Epithelial cell of proximal tubule (primary cell): ENCODE measurements at regions not wholly inside any gene's neighbourhood (a gene's known extent, or its start where the extent isn't known, plus 50 kb on each side); places are given as distances from the start of the nearest gene placed in this dataset.
"Not testable (repeated sequence)": the region's sequence is repeated elsewhere in the genome, so short reads cannot be mapped to it uniquely, and the experiment has no call there.

Source experiments
- DNase-seq: peaks from one replicate; pipeline ENCODE4 v3.0.0-alpha.2; 2011; ENCODE audit warnings: low read depth
- H3K4me3 ChIP-seq: 2 replicates; pipeline ENCODE4 v1.5.1; 2011; ENCODE audit warnings: low read depth, mild to moderate bottlenecking, low read length
- CTCF ChIP-seq: conservative IDR thresholded peaks from 2 replicates; pipeline ENCODE4 v1.5.1; 2012; ENCODE audit warnings: low read depth, mild to moderate bottlenecking, low read length

DNA sequence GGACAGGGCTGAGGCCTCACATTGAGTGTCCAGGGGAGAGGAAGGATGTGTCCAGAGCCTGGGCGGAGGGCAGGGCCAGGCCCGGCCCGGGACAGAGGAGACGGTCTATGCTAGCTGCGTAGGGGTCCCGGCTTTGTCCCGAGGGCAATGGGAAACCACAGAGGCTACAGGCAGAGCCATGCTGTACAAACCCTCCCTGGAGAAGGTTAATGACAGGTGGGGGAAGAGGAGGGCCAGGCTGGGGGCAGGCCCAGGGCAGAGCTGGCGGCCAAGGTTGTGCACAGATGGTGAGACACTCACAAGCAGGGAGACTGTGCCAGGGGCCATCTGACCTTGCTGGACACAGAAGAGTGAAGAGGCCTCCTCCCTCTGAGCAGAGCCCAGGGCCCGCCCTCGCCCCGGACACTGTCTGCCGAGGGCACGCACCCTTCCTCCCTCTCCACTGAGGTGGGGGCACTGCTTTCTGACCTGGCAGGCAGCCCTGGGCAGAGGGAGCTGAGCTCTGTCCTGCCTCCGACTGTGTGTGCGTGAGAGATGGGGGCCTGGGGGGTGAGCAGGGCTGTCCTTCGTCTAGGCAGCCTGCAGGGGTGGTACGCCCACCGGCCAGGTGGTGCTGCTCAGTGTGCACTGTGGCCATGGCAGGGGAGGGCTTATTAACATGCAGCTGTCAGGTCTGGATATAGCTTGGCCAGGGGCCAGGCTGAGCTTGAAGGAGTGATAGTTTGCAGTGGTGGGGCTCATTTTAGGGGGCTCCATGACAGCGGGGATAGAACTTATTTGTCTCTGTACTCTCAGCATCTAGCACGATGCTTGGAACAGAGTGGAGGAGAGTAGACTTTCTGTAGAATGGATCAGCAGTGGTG is 75.7 kb upstream of the LRPAP1 start:
- no peak overlapping the region for H3K4me3 ChIP-seq
- no peak for TF ChIP-seq CTCF
- no peak for DNase-seq

GRCh38 chr4:3606850-3607249 is 74.6 kb upstream of the LRPAP1 start:
- not testable (repeated sequence) for DNase-seq, H3K4me3 ChIP-seq

DNA sequence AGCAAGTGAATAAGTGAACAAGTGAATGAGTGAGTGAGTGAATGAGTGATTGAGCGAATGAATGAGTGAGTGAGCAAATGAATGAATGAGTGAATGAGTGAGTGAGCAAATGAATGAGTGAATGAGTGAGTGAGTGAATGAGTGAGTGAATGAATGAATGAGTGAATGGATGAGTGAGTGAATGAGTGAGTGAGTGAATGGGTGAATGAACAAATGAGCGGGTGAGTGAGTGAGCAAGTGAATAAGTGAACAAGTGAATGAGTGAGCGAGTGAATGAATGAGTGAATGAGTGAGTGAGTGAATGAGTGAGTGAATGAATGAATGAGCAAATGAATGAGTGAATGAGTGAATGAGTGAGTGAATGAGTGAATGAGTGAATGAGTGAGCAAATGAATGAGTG is 74.0 kb upstream of the LRPAP1 start:
- not testable (repeated sequence) for H3K4me3 ChIP-seq, DNase-seq

GRCh38 chr4:3605491-3605890 is 73.3 kb upstream of the LRPAP1 start:
- TF ChIP-seq CTCF, result no peak
- no peak for DNase-seq
- H3K4me3 ChIP-seq, result no peak overlapping the region

DNA sequence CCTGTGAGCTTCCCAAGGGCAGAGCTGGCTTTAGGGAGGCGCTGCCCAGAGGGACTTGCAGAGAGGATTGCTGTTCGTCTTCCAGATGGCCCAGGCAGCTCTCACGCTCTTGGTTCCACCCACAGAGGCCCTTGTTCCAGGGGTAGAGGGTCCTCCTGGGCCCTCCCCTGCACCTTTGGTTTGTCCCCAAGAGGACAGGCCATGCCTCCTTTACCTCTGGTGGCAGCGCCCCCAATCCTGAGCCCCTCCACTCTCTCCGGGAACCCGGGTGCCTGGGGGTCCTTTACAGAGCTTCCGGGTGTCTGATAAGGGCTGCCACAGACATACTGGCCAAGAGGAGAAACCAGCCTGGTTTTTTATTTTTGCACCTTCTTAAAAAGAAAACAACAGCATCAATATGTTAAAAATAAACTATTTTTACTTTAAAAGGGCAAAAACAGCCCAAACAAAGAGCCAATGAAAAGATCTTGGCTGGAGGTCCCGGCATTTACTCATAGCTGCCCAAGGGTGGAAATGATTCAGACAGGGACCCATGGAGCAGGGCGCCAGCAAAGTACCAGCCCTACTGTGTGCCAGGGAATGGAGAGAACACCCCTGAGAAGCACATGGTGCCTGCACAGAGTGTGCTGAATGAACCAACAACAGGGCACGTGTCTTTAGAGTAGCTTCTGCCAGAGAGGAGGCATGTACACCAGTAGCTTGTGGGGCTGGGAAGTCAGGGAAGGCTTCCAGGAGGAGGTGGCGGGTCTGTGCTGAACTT is 70.8 kb upstream of the LRPAP1 start:
- H3K4me3 ChIP-seq, DNase-seq: not testable (repeated sequence)

DNA sequence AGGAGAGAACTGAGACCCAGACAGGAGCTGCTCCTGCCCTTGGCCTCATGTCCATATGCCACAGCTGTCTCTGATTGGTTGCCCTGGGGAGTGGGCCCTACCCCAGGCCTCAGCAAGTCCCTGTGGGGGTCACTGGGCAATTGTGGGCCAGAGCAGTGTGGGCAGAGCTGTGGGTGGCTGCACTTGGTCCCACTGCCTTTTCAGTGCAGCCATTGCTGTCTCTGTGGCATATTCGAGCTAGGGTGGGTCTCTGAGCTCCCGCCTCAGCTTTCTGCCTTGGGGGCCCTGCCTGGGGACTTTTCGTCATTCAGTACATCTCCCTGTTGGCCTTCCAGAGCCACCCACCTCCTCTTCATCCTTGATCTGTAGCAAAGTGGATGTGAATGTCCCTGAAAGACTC is 69.8 kb upstream of the LRPAP1 start:
- no peak for DNase-seq
- no peak overlapping the region for H3K4me3 ChIP-seq
- no peak for TF ChIP-seq CTCF

DNA sequence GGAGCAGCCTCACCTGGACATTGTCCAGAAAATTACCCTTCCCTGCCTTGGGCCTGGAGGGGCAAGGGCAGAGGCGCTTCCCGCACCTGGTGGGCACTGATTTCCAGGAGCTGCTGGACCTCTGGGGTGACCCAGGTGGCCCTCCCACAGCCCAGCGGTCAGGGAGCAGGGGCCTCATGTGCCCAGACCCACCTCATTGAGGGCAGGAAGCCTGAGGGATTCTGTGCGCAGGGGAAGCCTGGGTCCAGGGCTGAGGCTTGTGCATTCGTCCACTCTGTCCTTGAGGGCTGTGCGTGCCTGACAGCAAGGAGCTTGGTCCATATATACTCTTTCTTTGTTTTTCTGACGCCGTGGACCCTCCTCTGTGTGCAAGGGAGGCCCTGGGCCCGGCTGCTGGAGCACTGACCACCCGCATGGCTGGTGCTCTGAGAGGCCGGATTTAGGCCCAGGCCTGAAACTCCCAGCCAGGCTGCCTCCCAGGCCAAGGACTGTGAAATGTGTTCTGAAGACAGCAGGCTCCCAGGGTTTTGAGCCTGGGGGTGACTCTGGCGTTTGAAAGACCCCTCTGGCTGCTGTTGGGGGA is 69.0 kb upstream of the LRPAP1 start:
- H3K4me3 ChIP-seq, DNase-seq: not testable (repeated sequence)

DNA sequence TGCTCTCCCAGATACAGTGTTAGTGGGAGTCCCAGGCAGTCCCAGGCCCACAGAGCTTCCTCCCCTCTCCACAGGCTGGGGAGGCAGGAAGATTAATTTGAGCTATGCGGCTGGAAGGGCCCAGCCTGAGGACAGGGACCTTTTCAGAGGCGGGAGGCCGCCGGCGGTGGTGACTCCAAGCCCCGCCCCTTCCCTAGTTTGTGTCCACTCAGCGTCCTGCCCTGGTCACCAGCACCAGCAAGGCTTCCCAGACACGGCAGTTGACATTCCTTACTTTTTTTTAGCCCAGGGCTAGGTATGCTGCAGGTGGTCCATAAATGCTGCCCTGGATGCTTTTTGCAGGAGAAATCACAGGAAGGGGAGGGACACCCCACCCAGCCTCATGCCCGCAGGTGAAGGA is 67.7 kb upstream of the LRPAP1 start:
- no peak for DNase-seq
- TF ChIP-seq CTCF, result no peak

GRCh38 chr4:3598695-3599227 is 66.5 kb upstream of the LRPAP1 start:
- TF ChIP-seq CTCF, result no peak
- H3K4me3 ChIP-seq, result no peak overlapping the region
- DNase-seq, result no peak

More for the DNA sequence above, 67.7 kb upstream of the LRPAP1 start:
- H3K4me3 ChIP-seq, result no peak overlapping the region

DNA sequence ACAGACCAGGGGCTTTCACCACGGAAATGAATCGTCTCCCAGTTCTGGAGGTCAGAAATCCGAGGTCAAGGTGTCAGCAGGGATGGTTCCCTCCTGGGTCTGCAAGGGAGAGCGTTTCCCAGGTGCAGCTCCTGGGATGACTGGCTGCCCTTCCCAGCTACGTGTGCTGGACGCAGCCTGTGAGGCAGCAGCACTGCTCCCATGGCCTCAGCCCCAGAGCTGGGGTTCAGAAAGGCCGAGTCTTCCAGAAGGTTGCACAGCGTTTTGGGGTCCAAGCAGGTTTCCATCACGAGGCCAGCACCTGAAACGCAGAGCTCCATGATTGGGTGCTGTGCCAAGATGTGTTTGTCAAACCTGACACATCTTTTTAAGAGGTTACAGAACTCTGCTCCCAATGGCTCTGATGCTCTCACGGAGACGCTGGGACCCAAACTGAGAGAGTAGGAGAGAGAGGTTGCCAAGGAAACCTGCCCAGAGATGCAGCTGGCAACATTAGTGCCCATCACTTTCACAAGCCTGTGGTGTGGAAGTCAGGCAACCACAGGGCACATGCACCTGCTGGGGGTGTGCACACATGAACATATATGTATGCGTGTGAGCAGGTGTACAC is 65.8 kb upstream of the LRPAP1 start:
- not testable (repeated sequence) for DNase-seq, H3K4me3 ChIP-seq

- H3K4me3 ChIP-seq, DNase-seq: not testable (repeated sequence)
These were observed 64.9 kb upstream of the LRPAP1 start for GRCh38 chr4:3596957-3597733.
